IPS DF 4.7 (cell line): ENCODE measurements at regions not wholly inside any gene's neighbourhood (a gene's known extent, or its start where the extent isn't known, plus 50 kb on each side); places are given as distances from the start of the nearest gene placed in this dataset.

Source experiments
- DNase-seq: peaks from one replicate; pipeline ENCODE4 v3.0.0-alpha.2; 2013; ENCODE audit warnings: low spot score; ENCODE audit errors: extremely low read depth

- DNase-seq = no peak
These were observed 61.4 kb downstream of the ZXDA start for GRCh38 chrX:57848857-57849256.

DNA sequence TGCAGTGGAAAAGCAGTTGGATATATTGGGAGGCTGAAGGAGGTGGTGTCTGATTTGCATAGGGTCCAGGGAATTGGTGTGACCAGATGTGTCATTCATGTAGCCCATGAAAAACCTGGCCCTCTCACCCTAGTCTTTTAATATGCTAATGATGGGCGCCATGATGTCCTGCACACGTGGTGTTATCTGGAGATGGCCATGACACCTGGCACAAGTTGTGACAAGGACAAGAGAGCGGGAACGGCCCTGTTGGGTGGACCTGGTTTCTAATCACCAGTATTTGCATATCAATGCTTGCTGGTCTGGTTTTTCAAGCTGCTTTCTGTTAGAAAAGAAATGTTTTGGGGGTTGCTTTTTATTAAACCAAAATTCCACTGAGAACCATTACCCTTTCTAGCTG lies 87.4 kb downstream of the ZXDA start:
- DNase-seq = no peak

GRCh38 chrX:57822398-57822797 lies 87.9 kb downstream of the ZXDA start:
- no peak for DNase-seq

DNA sequence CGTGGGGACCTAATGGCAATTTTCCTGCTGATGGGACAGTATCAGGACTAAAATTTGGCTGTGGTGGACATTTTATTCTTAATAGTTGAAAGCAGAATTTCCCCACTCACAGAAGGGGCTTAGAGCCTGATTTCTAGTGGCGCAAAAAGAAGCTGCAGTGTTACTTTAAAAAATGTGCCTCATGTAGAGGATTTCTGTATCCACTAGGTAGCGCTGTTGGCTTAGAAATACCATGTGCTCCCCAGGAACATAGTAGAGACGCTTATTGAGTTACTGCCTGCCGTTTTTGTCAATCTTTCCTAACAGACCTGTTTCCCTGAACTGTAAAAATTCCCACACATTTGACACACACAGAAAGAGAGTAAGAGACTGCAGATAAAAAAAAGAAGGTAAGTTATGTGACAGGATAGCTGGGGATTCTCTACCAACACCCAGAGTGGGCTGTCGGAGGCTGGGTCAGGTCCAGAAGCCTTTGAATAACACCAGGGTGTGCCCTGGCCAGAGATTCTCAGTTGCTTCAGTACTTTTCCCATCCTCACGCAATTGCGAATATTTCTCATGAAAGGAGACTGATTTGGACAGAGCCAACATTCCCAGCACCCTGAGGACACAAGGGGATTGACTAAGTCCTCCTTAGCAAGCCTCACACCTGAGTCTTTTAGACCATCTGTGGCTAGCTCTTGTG lies 88.4 kb downstream of the ZXDA start:
- no peak for DNase-seq

GRCh38 chrX:57817302-57817701 lies 93.0 kb downstream of the ZXDA start:
- DNase-seq = no peak

DNA sequence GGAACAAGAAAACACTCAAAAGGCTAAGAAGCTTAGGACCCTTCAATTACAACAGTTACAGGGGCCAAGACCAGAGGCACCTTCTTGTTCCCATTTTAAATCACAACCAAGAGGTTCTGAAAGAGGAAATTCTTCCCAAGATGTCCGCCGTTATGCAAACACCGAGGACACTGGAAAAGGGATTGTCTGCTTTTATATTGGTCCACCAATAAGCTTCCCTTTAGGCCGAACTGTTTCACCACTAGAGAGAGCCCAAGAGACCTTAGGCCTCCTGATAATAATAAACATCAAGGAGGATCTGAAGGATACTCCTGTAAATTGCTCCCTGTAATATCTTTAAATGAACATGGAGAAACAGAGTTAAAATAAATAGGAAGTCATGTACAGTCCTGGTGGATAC lies 92.6 kb upstream of the NLRP2B start:
- no peak for DNase-seq

DNA sequence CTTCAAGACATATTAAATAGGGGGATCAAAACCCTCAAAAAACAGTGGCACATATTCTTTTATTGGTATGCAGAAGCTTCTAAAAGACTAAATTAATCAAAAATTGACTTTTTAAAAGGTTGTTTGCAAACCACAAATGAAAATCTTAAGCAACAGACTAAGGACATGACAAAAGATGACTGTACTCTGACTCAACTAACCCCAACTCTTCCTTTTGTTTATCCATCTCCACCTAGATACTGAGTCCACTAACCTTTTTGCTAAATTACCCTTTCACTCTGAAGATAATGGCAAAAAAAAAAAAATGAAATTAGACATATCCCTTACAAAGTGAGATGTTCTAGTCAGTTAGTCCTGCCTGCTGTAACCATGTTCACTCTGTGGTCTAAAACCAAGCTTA lies 91.6 kb upstream of the NLRP2B start:
- no peak for DNase-seq

GRCh38 chrX:57752866-57753265 lies 72.8 kb upstream of the NLRP2B start:
- DNase-seq = peak; percentile 14

- no peak for DNase-seq
These were observed 61.0 kb upstream of the NLRP2B start for GRCh38 chrX:57741107-57741506.

DNA sequence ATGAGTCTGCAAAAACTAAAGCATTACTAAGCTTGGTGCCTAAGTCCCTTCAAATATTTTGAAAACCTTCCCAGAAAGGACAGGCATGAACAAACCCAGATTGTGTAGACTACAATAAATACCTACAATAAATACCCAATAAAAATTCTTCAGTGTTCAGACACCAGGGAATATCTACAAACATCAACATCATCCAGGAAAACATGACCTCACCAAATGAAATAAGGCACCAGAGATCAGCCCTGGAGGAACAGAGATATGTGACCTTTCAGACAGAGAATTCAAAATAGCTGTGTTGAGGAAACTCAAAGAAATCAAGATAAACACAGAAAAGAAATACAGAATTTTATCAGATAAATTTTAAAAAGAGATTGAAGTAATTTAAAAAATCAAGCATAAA lies 57.8 kb upstream of the NLRP2B start:
- DNase-seq = no peak
